HL-60 (cell line): ENCODE measurements at regions not wholly inside any gene's neighbourhood (a gene's known extent, or its start where the extent isn't known, plus 50 kb on each side); places are given as distances from the start of the nearest gene placed in this dataset.

ENCODE experiments used
- CTCF ChIP-seq: IDR thresholded peaks from one replicate; pipeline ENCODE4 v1.5.1; 2011; ENCODE audit warnings: low read length, control low read depth, inconsistent platforms; ENCODE audit not compliant: insufficient read depth
- POLR2AphosphoS5 ChIP-seq: IDR thresholded peaks from 2 replicates; pipeline ENCODE4 v1.6.1; 2012; ENCODE audit warnings: low read depth
- REST ChIP-seq: IDR thresholded peaks from 2 replicates; pipeline ENCODE4 v1.6.1; 2012; ENCODE audit warnings: low read depth; ENCODE audit not compliant: insufficient replicate concordance
- SPI1 ChIP-seq: IDR thresholded peaks from 2 replicates; pipeline ENCODE4 v1.6.1; 2012; ENCODE audit warnings: low read depth, mild to moderate bottlenecking, borderline replicate concordance

GRCh38 chr10:124332426-124332825, 86.3 kb downstream of the OAT start:
- TF ChIP-seq CTCF = no peak
- TF ChIP-seq REST = no peak
- TF ChIP-seq POLR2AphosphoS5 = no peak
- peak; percentile 88 for TF ChIP-seq SPI1
